ENCODE measurements at regions not wholly inside any gene's neighbourhood (a gene's known extent, or its start where the extent isn't known, plus 50 kb on each side); places are given as distances from the start of the nearest gene placed in this dataset.

DNA sequence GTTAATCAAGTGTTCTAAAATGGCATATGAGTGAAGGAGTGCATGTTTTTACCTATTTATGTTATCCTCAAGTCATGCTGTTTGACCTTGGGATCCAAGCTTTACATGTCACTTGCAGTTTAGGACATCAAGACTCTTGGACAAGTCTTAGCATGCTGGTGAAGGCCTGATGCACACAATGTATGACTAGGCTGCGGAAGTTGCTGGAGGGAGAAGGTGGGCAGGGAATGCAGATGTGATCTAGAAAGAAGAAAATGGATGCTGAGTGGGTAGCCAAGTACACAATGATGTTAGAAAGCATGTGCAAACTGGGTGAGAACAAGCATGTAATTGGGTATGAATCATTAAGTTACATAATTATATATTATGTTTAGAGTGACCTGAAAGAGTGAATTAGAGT lies 301.8 kb downstream of the BRINP2 start:
- DNase-seq (ENCODE audit: low spot score), result no peak

DNA sequence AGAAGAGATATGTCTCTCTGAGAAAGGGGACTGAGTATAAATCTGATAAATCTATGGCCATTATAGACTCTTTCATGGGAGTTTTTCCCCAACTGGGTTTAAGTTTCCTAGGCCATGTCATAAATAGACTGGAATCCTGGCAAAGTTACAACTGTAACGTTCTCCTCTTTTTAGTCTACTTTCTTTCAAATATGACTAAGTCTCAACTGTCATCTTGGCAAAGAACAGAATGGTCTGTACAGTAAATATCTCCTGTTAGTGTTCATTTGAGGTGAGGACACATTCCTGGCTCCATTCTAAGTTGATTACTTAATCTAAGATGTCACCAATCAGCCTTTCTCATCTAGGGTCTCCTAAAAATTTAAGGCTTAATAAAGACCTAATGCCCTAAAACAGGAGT lies 300.5 kb downstream of the BRINP2 start:
- no peak for DNase-seq (ENCODE audit: low spot score)

DNA sequence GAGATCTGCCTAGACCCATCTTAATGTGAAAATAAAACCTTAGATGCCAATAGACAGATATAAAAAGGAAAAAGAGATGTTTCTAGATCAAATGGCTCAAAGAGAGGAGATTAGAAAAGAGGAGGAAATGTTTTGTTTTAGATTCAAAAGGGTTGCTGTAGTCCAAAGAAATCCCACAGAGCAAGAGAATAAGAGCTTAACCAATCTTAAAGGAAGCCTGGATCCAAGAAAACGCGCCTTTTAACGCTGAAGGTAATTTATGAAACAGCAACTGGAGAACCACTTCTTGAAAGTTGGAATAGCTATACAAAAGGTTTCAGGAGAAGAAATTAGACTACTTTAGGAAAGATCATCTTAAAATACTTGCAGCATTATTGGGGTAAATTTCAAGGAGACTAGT lies 298.8 kb downstream of the BRINP2 start:
- no peak for DNase-seq (ENCODE audit: low spot score)

GRCh38 chr1:177466286-177466685 lies 295.5 kb downstream of the BRINP2 start:
- no peak for DNase-seq (ENCODE audit: low spot score)

- DNase-seq (ENCODE audit: low spot score), result no peak
Measured at GRCh38 chr1:177464686-177465085, 293.9 kb downstream of the BRINP2 start.

- DNase-seq (ENCODE audit: low spot score), result no peak
Measured at GRCh38 chr1:177451191-177451590, 280.4 kb downstream of the BRINP2 start.

- peak; percentile 34 for DNase-seq (ENCODE audit: low spot score)
Measured at GRCh38 chr1:177448652-177449357, 278.0 kb downstream of the BRINP2 start.

DNA sequence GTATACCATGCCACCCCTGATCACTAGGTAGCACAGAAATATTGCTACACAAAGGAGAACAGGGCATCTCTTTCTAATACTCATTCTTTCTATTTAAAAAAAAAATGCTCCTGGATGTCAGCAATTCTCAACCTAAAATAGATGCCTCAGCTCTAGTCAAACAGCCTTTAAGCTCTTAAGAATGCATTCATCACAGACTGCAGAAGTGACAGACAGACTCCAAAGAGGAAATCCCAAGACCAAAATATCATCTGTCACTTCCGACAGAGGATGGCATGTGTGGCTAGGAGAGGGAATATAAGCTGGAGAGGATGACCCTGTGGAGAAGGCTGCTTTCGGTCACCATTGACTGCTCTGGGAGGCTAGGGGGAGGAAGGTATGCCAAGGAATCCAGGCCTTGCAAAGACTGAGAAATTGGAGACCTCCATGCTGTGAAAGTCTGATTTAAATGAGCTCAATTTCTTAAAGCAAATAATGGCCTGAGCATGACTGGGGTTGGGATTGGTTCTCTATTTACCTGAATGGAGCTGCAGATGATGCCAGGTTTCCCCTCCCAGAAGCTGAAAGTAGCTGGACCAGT lies 277.4 kb downstream of the BRINP2 start:
- DNase-seq (ENCODE audit: low spot score), result peak; percentile 25

DNA sequence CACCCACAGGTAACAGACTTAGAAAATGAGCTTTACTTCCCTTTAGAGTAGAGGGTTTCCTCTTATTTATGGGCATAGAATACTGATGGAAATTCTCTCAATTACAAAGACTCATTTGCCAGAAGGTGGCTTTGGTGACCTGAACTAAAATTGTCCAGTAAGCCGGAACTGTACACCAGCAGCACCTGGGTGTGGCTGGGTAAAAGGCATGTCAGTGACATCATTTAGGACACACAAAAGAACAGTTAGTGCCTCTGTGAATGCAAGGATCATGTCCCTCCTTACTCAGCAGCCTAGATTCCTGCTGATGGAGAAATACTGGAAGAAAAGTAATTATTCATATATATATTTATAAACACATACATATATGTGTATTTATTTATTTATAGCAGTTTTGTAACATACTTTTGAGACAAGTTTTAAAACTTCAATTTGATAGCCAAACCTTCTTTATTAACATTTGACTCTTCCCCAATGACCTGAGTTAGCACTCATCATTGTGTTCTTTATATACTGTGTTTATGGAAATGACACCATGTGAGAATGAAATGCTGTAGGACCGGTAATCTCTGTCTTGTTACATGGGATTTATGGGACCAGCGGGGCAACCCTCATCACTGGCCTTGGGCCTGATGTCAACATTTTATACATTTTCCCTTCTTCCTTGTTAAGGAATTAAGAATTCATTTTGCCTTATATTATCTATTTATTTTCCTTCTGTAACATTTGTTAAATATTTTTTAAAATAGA lies 274.4 kb downstream of the BRINP2 start:
- DNase-seq (ENCODE audit: low spot score), result no peak

DNA sequence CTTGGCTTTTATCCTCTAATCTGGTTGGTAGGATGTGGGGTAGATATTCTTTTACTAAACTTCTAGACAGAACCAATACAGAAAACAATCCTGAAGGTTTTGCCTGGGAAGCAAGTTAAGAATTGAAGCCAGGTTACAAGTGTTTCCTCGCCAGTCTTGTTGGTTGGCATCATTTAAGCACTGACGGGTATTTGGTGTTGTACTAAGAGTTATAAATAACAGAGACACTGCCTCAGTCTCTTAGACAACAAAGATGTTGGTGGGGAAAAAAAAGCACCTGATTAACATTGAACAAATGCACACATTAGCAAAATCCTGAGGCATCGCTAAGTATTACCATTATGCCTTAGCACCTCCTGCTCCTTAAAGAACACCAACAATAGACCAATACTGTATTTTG lies 272.2 kb downstream of the BRINP2 start:
- no peak for DNase-seq (ENCODE audit: low spot score)

DNA sequence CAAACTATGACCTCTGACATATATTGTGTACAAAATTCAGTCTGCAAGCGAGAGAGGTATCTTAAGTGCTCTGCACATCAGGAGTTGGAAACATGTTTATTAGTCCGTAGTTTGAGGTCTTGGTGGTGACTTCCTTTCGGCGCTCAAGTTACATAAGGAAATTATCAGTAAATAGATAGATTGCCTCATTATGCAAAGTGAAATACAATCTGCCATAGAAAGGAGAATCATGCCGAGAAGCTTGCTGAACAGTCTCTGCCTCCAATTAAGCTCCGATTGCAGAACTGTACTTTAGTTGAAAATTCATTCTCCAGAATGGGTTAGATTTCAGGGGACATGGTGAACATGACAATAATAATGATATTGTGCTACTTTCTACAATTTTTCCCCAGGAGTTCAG lies 271.8 kb downstream of the BRINP2 start:
- no peak for DNase-seq (ENCODE audit: low spot score)

- DNase-seq (ENCODE audit: low spot score), result no peak
Measured at GRCh38 chr1:177441281-177441680, 270.5 kb downstream of the BRINP2 start.

- DNase-seq (ENCODE audit: low spot score), result no peak
Measured at GRCh38 chr1:177440821-177441220, 270.1 kb downstream of the BRINP2 start.

- no peak for DNase-seq (ENCODE audit: low spot score)
Measured at GRCh38 chr1:177439301-177439700, 268.5 kb downstream of the BRINP2 start.

DNA sequence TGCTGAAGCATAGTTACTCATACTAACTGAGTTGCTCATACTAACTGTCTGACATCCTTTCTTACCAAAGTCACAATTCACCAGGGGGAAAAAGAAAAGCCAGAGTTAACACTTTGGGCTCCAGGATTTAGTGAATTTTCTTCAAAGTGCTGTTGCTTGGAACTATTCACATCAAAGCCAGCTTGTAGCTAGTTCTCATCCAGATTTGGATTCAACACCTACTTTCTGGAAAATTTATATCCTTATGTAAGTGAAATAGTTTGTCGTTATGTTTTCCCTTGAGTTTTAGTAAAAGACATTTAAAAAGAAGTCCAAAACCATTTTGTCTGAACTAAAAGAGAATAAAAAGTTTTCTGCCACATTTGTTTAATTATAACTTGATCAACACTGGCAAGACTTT lies 264.6 kb downstream of the BRINP2 start:
- DNase-seq (ENCODE audit: low spot score), result no peak

GRCh38 chr1:177432897-177433296 lies 262.1 kb downstream of the BRINP2 start:
- DNase-seq (ENCODE audit: low spot score), result no peak

- DNase-seq (ENCODE audit: low spot score), result no peak
Measured at GRCh38 chr1:177431123-177431522, 260.4 kb downstream of the BRINP2 start.

GRCh38 chr1:177429234-177429633 lies 258.5 kb downstream of the BRINP2 start:
- DNase-seq (ENCODE audit: low spot score), result no peak

GRCh38 chr1:177427811-177428210 lies 257.1 kb downstream of the BRINP2 start:
- no peak for DNase-seq (ENCODE audit: low spot score)

DNA sequence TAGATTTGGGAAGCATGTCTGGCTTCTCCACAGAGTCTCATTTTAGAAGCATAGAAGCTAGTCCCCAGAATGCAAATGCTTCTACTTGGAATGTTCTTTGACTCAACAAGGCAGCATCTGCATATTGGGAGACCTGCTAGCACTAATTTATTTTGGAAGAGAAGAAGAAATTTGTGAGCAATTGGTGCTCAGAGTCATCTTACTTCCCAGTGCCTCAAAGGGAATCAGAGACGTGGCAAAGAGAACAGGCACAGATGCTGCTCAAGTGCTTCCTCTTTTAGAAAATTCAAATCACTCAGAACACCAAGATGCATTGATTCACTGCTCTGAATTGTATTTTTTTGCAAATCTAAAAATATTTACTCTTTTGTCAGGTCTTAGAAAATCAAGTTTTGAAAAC lies 255.7 kb downstream of the BRINP2 start:
- no peak for DNase-seq (ENCODE audit: low spot score)

- no peak for DNase-seq (ENCODE audit: low spot score)
Measured at GRCh38 chr1:177425199-177425598, 254.4 kb downstream of the BRINP2 start.

DNA sequence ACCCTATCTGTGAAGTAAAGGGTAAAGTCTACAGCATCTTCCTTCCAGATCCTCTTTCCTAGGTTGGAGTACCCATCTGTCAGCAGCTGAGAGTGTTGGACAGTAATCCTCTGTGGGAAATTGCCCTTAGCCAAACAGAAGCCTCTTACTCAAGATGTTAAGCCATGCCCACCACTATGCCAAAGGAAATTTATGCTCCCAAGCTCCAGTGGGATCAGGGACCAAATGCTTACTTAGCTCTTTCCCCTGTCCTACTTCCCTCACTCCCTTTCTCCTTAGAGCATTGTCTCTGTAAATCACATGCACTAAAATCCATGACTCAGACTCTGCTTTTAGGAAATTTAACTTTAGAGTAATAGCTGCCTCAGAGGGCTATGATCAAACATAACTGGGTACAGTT lies 254.0 kb downstream of the BRINP2 start:
- no peak for DNase-seq (ENCODE audit: low spot score)

- DNase-seq (ENCODE audit: low spot score), result no peak
Measured at GRCh38 chr1:177423090-177423489, 252.3 kb downstream of the BRINP2 start.

Measured in kidney capillary endothelial cell (primary cell).